ENCODE measurements at regions not wholly inside any gene's neighbourhood (a gene's known extent, or its start where the extent isn't known, plus 50 kb on each side); places are given as distances from the start of the nearest gene placed in this dataset.

DNA sequence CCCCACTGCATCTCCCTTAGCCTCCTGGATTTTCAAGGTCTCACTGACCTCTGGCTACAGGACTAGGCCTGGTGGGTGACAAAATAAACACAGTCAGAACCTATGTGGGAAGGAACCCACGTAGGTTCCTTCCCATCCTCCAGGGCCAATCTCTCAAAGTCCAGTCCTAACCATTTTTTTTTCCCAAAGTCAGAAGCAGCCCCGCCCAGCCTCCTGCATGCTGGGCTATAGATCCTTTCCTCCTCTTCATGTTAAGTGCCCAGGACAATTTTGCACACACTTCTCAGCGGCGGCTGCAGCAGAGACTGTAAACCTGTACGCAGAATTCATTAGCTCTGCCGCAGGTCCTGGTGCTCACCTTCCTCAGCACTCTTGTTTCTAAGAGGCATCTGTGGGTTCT, 285.8 kb downstream of the NPIPA8 start:
- DNase-seq = no peak

DNA sequence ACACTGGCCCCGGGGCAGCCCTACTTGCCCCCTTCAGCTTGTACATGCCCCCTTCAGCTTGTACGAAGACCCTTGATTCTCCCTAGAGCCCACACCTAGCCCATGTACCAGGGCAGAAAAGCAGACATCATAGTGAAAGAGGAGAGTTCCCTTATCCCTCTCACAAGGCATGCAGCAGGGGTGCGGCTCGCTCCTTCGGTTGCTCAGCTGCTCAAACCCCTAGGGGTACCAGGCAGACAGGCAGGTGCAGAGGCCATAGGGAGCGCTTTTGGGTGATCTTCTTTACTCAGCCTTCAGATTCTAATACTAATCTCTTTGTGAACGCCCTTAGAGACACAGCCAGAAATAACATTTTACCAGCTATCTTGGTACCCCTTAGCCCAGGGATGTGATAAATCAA, 286.3 kb downstream of the NPIPA8 start:
- no peak for DNase-seq

GRCh38 chr16:18049547-18050133, 286.9 kb downstream of the NPIPA8 start:
- DNase-seq = no peak

GRCh38 chr16:18048853-18049546, 287.5 kb downstream of the NPIPA8 start:
- DNase-seq = no peak

DNA sequence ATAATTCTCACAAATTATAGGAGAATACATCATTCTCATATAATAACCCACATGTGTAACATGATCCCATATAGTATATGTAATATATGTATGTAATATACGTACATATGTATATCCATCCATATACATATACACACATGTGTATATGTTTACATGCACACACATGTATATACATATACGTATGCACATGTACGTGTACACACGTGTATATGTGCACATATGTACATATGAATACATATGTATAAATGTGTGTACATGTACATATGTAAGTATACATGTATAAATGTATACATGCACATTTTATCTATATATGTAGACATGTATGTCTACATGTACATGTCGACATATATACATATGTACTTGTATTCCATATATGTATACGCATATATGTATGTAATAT, 288.8 kb downstream of the NPIPA8 start:
- DNase-seq = no peak

GRCh38 chr16:18045356-18045755, 291.2 kb downstream of the NPIPA8 start:
- no peak for DNase-seq

GRCh38 chr16:18041864-18042834, 294.4 kb downstream of the NPIPA8 start:
- no peak for DNase-seq

DNA sequence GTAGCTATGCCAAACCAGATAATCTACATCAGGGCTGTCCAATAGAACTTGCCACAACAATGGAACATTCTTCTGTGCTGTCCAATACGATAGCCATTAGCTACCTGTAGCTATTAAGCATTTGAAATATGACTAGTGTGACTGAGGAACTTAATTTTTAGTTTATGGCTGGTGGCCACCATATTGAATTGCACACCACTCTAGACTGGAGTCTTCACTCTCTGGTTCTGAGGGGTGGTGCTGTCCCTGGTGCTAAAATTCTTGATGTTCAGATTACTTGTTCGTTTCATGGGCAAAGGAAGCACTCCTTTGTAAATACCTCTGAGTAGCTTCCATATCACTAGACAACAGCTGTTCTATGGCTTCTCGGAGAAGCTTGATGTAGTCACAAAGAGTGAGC, 296.6 kb downstream of the NPIPA8 start:
- no peak for DNase-seq

- DNase-seq = no peak
These were observed 299.5 kb downstream of the NPIPA8 start for GRCh38 chr16:18037051-18037450.

DNA sequence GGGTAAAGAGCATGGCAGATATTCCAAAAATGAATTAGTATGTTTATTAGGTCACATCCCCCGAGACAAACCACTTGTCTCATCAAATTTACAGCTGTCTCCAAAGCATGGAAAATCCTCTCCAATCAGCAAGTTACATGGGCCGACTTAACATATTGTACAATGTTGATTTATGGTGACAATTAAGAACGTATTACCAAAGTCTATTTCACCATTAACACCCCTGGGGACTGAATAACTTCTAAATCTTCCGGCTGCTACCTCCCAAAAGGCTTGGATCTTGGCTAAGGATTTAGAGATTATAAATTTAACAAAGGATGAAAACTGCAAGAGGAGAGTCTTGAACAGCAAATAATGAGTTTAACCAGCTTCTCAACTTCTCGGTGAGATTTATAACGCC, 311.9 kb downstream of the NPIPA8 start:
- no peak for DNase-seq

- DNase-seq = no peak
These were observed 318.2 kb downstream of the NPIPA8 start for GRCh38 chr16:18018376-18018775.

DNA sequence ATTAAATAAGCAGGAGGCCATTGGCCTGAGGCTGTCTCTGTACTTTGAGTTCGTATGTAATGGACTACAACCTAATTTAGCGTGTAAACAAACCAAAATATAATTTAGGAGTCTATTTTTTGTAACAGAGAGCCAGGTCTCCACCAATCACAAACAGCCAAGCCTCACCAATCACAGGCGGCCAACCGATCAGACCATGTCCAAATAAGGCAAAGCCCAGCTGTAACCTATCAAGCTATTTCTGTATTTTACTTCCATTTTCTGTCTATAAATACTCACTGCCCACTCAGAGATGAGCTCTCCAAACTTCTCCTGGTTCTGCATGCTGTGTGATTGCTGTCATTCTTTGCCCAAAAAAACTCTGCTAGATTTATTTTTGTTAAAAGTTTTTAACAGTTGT, 322.7 kb downstream of the NPIPA8 start:
- no peak for DNase-seq

GRCh38 chr16:18008356-18008755, 328.2 kb downstream of the NPIPA8 start:
- DNase-seq = no peak

- DNase-seq = no peak
These were observed 333.5 kb downstream of the NPIPA8 start for GRCh38 chr16:18003033-18003432.

- peak; percentile 1 for DNase-seq
These were observed 337.5 kb downstream of the NPIPA8 start for GRCh38 chr16:17998996-17999395.

- no peak for DNase-seq
These were observed 338.0 kb downstream of the NPIPA8 start for GRCh38 chr16:17998550-17998949.

DNA sequence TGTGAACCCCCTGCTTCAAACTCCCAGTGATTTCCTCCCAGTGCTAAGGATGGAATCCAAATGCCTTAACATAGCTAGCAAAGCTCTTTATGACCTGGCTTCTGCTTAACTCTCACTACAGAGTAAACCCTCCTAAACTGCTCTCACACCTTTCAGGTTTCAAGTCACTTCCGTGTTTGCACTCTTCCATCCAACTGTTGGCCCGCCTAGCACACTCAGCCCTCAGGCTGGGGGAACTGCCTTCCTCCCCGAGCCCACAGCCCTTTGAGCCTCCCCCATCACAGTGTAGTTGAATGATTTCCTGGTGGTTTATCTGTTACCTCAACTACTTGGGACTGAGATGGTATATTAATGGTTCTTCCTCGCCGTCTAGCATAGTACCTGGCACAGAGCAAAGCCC, 342.5 kb downstream of the NPIPA8 start:
- no peak for DNase-seq

DNA sequence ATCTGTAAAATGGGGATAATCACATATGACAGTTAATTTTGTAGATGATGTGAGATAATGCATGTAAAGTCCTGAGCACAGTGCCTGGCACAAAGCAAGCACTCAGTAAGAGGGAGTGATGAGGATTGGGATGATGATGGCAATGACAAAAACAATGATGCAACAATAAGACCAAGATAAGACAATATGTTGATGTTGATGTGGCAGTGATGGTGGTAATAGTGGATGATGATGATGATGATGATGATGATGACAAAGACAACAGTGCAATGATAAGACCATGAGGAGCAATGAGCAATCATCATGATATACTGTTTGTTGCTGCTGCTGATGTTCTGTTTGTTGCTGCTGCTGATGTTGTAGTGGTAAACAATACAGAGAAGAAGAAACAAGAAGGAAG, 344.1 kb downstream of the NPIPA8 start:
- DNase-seq = no peak

GRCh38 chr16:17989255-17989654, 347.3 kb downstream of the NPIPA8 start:
- DNase-seq = no peak

GRCh38 chr16:17988839-17989238, 347.7 kb downstream of the NPIPA8 start:
- DNase-seq = no peak

DNA sequence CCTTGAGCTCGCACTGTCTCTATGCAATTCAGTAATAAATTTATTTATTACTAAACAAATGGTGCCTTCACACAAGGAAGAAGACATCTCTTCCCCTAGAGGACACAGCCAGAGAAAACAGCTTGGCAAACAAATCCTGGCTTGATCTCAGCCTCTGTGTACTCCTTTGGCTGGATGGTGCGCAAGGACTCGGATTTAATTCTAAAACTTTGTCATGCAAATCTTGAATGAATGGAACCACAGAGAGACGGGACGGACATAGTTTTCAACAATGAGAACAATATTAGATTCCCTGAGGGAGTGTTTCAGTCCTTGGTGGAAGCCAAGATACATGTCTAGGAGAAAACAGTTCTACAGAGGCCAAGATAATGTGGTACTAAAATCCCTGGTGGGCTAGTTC, 349.5 kb downstream of the NPIPA8 start:
- DNase-seq = no peak

GRCh38 chr16:17984810-17985209, 351.7 kb downstream of the NPIPA8 start:
- no peak for DNase-seq

GRCh38 chr16:17983847-17984639, 352.5 kb downstream of the NPIPA8 start:
- no peak for DNase-seq

All from stimulated activated CD4-positive, alpha-beta T cell treated with anti-CD3 and anti-CD28 coated beads, Interleukin-15, amount 100 ng/mL, for 24 hours (primary cell).